Thymus (tissue), 11 donors: ENCODE measurements at regions not wholly inside any gene's neighbourhood (a gene's known extent, or its start where the extent isn't known, plus 50 kb on each side); places are given as distances from the start of the nearest gene placed in this dataset.

Experiments
- DNase-seq, 9 donors: peaks; one replicate each; pipeline ENCODE4 v3.0.0-alpha.2; 2013; ENCODE audit warnings: low spot score in 9 of 9, low read depth in 6 of 9, missing footprints in 1 of 9
- H3K27ac ChIP-seq, 2 donors: one replicate each; pipeline ENCODE4 v1.5.1; 2013; ENCODE audit warnings: control low read depth in 1 of 2, low read depth in 1 of 2, low read length in 1 of 2, mild to moderate bottlenecking in 1 of 2, moderate library complexity in 1 of 2
- H3K27me3 ChIP-seq, 2 donors: one replicate each; pipeline ENCODE4 v1.5.1; 2013; ENCODE audit warnings: low read length in 1 of 2; ENCODE audit not compliant: control insufficient read depth in 2 of 2, insufficient read depth in 1 of 2
- H3K36me3 ChIP-seq, 2 donors: one replicate each; pipeline ENCODE4 v1.5.1; 2013; ENCODE audit warnings: low read length in 1 of 2, mild to moderate bottlenecking in 1 of 2, moderate library complexity in 1 of 2; ENCODE audit not compliant: control insufficient read depth in 2 of 2, insufficient read depth in 2 of 2
- H3K4me1 ChIP-seq, 2 donors: one replicate each; pipeline ENCODE4 v1.5.1; 2013; ENCODE audit warnings: low read length in 2 of 2; ENCODE audit not compliant: control insufficient read depth in 2 of 2, insufficient read depth in 2 of 2
- H3K4me3 ChIP-seq, 2 donors: one replicate each; pipeline ENCODE4 v1.5.1; 2013; ENCODE audit warnings: low read length in 2 of 2, control low read depth in 1 of 2, mild to moderate bottlenecking in 1 of 2
- H3K9me3 ChIP-seq, 2 donors: one replicate each; pipeline ENCODE4 v1.5.1; 2013; ENCODE audit warnings: low read length in 1 of 2, mild to moderate bottlenecking in 1 of 2; ENCODE audit not compliant: control insufficient read depth in 2 of 2, insufficient read depth in 1 of 2
- WGBS: extraction: QIAGEN DNeasy Blood & Tissue Kit; methylation state at CpG from one replicate; pipeline ENCODE4 v1.1.7; 2013; 5-methylcytosine and 5-hydroxymethylcytosine counted together
- donor health status: healthy.

DNA sequence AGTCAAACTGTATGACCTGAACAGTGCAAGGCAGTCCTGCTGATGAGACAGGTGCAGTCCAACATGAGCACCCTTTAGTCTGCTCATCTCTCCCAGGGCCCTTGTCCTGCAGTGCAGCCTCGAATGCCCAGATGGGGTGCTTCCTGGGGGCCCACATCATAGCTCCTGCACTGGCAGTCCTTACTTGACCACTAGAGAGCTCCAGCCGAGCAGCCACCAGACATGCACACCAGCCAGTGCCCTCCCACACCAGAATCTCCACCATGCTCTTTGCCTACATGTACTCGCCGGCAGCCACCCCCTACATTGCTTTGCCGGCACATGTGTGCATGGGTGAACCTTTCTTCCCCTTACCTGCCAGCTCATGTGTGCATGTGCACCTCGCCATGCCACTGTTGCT lies 188.8 kb upstream of the GULP1 start:
- 77% methylated on average over 6 of the region's 6 CpGs for WGBS
- no peak overlapping the region for H3K4me3 ChIP-seq
- H3K4me1 ChIP-seq, result no peaks in the 10 kb centered on the region
- H3K9me3 ChIP-seq, result peaks cover 0 to 13% of the 10 kb centered on the region in 2 donors
- no peaks in the 10 kb centered on the region for H3K36me3 ChIP-seq
- no peak overlapping the region for H3K27ac ChIP-seq
- DNase-seq, result no peak
- H3K27me3 ChIP-seq, result no peaks in the 10 kb centered on the region

GRCh38 chr2:188114014-188114413 lies 177.7 kb upstream of the GULP1 start:
- Histone ChIP-seq H3K4me3 (no peak overlapping the region), H3K9me3 (no peaks in the 10 kb centered on the region), H3K27me3 (no peaks in the 10 kb centered on the region), H3K36me3 (no peaks in the 10 kb centered on the region), H3K4me1 (no peaks in the 10 kb centered on the region), H3K27ac (no peak overlapping the region)
- whole genome bisulfite sequencing, result 64% methylated on average over 1 of the region's 1 CpG
- peak in 1 of 9 donors; percentile 5 for DNase-seq

DNA sequence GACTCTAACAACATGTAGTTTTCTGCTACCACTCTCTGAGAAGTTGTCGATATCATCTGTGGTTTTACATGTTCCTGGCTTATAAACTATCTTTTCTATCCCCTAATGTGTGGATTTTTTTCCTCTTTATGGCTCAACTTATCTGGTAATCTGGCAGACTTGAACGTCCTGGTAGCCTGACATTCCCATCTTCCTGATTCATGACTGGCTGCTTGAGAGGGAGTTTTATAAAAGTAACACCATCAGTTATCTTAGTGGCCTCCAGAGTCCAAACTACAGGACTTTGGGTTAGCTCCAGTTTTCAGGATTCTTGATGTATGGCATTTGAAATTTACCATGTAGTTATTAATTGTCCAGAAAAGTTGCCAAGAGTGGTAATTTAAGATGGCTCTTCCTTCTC lies 174.0 kb upstream of the GULP1 start:
- no peaks in the 10 kb centered on the region for H3K27me3 ChIP-seq
- H3K4me3 ChIP-seq, result no peak overlapping the region
- H3K36me3 ChIP-seq, result no peaks in the 10 kb centered on the region
- WGBS, result 67% methylated on average over 2 of the region's 2 CpGs
- H3K4me1 ChIP-seq, result no peaks in the 10 kb centered on the region
- H3K27ac ChIP-seq, result no peak overlapping the region
- H3K9me3 ChIP-seq, result no peaks in the 10 kb centered on the region
- no peak for DNase-seq

DNA sequence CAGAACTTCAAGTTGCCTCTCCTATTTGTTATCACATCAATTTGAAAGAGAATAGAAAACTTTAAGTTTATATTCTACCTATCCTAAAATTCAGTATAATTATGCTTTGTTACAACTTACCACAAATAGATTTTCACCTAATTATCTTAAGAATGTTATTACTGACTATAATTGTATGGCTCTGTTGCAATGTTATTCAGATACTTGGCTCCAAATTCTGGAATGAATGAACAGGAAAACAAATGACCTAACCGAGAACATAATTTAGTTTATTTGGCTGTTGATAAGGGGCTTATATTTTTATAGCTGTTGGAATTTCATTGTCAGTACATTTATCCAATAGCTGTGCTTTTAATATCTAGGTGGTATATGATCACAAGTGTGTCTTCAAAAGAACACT lies 173.2 kb upstream of the GULP1 start:
- Histone ChIP-seq H3K27me3 (no peaks in the 10 kb centered on the region), H3K4me3 (no peak overlapping the region), H3K9me3 (no peaks in the 10 kb centered on the region), H3K27ac (no peak overlapping the region), H3K36me3 (no peaks in the 10 kb centered on the region), H3K4me1 (no peaks in the 10 kb centered on the region)
- WGBS, result 96% methylated on average over 1 of the region's 1 CpG
- DNase-seq, result no peak

DNA sequence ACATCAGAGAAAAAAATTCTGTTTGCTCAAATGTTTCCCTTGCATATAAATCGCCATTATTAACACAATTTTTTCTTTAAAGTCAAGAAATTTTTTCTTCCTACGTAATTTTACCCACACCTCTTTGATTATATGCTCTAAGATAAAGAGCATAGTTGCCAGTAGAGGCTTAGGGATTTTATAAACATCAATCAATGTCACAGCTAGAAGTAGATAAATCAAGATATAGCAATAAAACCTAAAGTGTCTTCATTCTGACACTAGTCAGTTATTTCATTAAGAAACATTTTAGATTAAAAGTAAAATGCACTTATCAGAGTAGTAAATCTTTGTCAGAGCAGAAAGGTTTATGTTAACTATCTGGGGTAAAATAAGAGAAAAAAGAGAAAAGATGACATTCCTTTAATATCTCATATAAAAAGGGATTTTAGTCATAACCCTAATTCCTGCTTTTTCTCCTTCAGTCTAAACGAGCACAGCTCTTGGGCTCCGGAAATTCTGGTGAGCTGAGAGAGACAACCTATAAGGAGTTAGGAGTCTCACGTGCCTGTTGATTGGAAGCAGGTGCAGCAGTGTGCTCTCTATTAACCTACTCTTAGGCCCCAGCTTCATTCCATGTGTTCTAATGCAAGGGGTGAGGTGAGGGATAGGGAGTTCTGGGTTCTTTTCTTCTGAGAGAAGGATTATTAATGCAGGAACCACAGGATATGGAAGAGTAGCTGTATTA lies 172.4 kb upstream of the GULP1 start:
- 92% methylated on average over 5 of the region's 5 CpGs for WGBS
- no peaks in the 10 kb centered on the region for H3K9me3 ChIP-seq
- DNase-seq, result no peak
- no peak overlapping the region for H3K4me3 ChIP-seq
- H3K4me1 ChIP-seq, result no peaks in the 10 kb centered on the region
- no peaks in the 10 kb centered on the region for H3K27me3 ChIP-seq
- H3K27ac ChIP-seq, result no peak overlapping the region
- no peaks in the 10 kb centered on the region for H3K36me3 ChIP-seq

- no peak overlapping the region for H3K27ac ChIP-seq
- no peaks in the 10 kb centered on the region for H3K9me3 ChIP-seq
- H3K27me3 ChIP-seq, result no peaks in the 10 kb centered on the region
- H3K4me3 ChIP-seq, result no peak overlapping the region
- no peaks in the 10 kb centered on the region for H3K36me3 ChIP-seq
- H3K4me1 ChIP-seq, result no peaks in the 10 kb centered on the region
- DNase-seq, result no peak
These were observed 168.7 kb upstream of the GULP1 start for GRCh38 chr2:188122985-188123384.

- no peak overlapping the region for H3K27ac ChIP-seq
- H3K4me1 ChIP-seq, result no peaks in the 10 kb centered on the region
- 90% methylated on average over 4 of the region's 4 CpGs for WGBS
- no peak for DNase-seq
- no peaks in the 10 kb centered on the region for H3K27me3 ChIP-seq
- no peak overlapping the region for H3K4me3 ChIP-seq
- H3K9me3 ChIP-seq, result no peaks in the 10 kb centered on the region
- no peaks in the 10 kb centered on the region for H3K36me3 ChIP-seq
These were observed 162.0 kb upstream of the GULP1 start for GRCh38 chr2:188129677-188130076.

DNA sequence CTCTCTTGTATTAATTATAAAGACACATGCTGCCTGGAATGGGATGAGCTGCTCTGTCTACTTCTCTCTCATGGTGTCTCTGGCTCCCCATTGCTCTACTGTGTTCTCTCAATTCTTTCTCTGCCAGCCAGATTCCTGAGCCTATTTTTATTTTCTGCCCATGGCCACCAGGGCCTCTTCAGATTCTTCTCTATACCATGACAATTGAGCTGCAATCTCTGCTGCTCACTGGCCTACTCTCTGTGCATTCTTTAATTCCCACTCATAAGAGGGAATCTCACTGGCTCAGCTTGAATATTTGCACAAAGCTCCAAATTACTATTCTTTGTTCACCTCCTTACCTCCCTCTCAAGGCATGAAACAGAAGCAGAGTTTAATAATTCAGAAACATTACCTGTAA lies 161.4 kb upstream of the GULP1 start:
- H3K4me3 ChIP-seq, result no peak overlapping the region
- H3K36me3 ChIP-seq, result no peaks in the 10 kb centered on the region
- no peaks in the 10 kb centered on the region for H3K9me3 ChIP-seq
- no peak for DNase-seq
- no peaks in the 10 kb centered on the region for H3K4me1 ChIP-seq
- no peak overlapping the region for H3K27ac ChIP-seq
- no peaks in the 10 kb centered on the region for H3K27me3 ChIP-seq

GRCh38 chr2:188131281-188131680 lies 160.4 kb upstream of the GULP1 start:
- 79% methylated on average over 1 of the region's 1 CpG for WGBS

GRCh38 chr2:188132385-188132784 lies 159.3 kb upstream of the GULP1 start:
- H3K4me3 ChIP-seq, result no peak overlapping the region
- WGBS, result 87% methylated on average over 5 of the region's 5 CpGs
- H3K9me3 ChIP-seq, result no peaks in the 10 kb centered on the region
- DNase-seq, result peak in 1 of 9 donors; percentile 3
- H3K4me1 ChIP-seq, result no peaks in the 10 kb centered on the region
- no peaks in the 10 kb centered on the region for H3K36me3 ChIP-seq
- H3K27me3 ChIP-seq, result no peaks in the 10 kb centered on the region
- no peak overlapping the region for H3K27ac ChIP-seq

More at GRCh38 chr2:188131281-188131680, 160.4 kb upstream of the GULP1 start:
- no peak for DNase-seq
- no peaks in the 10 kb centered on the region for H3K27me3 ChIP-seq
- no peaks in the 10 kb centered on the region for H3K36me3 ChIP-seq
- H3K4me1 ChIP-seq, result no peaks in the 10 kb centered on the region
- H3K9me3 ChIP-seq, result no peaks in the 10 kb centered on the region
- no peak overlapping the region for H3K27ac ChIP-seq
- no peak overlapping the region for H3K4me3 ChIP-seq
